NCI-H345 treated with DMSO at 0.1 percent for 48 hours (cell line): ENCODE measurements at regions not wholly inside any gene's neighbourhood (a gene's known extent, or its start where the extent isn't known, plus 50 kb on each side); places are given as distances from the start of the nearest gene placed in this dataset.

Source experiments
- DNase-seq: peaks from one replicate; lab custom pipeline; 2025; ENCODE audit not compliant: unreplicated experiment; lab: John Stamatoyannopoulos, UW

- DNase-seq, result no peak
Measured at GRCh38 chr2:217076657-217077232, 216.9 kb upstream of the TNP1 start.

- no peak for DNase-seq
Measured at GRCh38 chr2:217076058-217076435, 216.2 kb upstream of the TNP1 start.

GRCh38 chr2:217075268-217076057 is 215.6 kb upstream of the TNP1 start:
- DNase-seq, result no peak

DNA sequence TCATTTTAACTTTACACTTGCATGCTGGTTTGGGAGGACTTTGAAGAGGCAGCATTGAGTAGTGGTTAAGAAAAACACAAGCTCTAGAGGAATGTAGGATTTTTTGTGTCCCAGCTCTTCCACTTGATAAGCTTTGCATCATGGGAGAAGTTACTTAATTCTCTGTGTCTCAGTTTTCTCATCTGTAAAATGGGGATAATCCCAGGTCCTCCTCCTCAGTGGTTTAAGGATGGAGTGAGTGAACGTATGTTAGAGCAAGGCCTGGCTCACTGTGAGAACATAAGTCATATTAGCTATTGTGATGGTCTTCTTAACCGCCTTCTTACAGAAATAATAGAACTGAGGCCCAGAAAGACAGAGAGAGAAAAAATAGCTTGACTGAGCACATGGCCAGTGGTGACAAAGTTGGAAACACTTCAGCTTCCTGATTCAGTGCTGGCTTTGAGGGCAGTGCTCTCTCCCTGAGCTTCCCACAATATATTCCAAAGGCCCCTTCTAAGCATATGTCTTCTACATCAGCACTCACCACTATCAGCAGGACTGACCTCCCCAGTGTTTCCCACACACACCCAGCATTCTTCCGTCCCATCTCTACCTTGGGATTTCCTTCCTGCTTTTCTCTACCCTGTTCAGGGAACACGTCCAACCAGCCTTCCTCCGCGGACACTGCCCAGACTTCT is 214.9 kb upstream of the TNP1 start:
- DNase-seq, result no peak

DNA sequence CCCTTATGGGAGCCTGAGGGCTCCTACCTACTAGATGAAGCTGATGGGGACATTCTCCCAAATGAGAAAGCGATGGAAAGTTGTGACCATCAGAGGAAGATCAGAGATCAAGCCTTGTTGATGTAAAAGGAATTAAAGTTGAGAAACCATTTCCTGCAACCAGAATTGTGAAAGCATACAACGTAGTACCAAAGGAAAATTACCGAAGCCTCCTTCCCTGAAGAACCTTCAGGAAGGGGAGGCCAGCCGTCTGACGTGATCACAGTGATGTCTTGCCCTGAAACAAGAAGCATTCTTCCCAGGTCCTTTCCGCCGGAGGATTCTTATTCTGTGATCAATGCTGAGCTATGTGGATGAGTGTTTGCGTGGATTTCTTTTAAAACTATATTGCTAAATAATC is 211.6 kb upstream of the TNP1 start:
- no peak for DNase-seq

DNA sequence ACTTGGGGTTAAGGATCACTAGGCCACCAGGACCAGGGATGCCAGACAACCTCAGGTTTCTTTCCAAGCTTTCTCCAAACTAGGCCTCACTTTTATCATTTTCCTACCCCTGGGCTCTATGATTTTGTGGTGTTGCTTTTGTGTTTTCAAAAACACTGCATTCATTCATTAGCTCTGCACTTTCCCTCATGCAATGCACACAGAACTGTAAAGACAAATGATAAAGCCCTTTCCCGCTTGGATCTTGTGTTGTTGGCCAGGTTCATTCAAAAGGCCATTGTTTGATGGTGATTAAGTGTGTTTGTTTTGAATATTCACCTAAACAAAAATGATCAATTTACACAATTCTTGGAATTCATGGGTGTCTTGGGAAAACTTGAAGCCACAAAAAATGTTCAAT is 210.7 kb upstream of the TNP1 start:
- DNase-seq, result no peak

DNA sequence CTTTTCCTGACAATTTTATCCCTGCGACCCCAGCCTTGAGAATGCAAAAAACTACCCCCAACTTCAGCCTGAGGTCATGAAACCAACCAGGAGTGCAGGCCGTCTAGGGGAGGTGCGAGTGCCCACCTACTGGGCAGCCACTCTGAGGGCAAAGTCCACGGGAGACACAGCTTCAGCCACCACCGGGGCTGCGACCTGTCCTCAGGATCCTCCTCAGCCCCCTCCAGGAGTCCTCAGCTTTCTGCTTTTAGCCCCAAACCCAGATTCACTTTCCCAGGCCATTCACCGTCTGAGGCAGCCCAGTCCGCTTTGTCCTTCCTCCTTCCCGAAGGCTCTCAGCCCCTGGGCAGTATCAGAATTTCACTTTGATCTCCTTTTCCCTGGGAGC is 210.2 kb upstream of the TNP1 start:
- DNase-seq, result no peak

DNA sequence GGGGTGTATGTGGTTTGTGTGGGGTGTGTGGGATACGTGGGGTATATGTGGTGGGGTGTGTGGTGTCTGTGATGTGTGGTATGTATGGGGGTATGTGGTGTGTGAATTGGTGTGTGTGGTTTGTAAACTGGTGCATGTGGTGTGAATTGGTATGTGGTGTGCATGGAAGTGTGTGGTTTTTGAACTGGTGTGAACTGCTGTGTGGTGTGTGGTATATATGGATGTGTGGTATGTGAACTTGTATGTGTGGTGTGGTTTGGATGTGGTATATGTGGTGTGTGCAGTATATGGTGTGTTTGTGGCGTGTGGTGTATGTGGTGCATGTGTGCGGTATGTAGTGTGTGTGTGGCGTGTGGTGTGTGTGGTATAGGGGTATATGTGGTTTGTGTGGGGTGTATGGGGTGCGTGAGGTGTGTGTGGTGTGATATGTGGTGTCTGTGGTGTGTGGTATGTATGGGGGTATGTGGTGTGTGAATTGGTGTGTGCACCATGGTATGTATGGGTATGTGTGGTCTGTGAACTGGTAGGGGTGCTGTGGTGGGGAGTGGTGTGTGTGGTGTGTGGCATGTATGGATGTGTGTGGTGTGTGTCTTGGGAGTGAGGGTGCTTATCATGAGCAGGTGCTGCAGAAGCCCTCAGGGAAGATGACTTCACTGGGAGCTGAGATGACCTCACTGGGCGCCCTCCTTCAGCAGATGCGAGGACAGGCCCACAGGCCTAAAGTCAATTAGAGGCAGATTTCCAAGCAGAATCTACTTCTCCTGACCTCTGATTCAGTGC is 209.6 kb upstream of the TNP1 start:
- DNase-seq, result no peak

DNA sequence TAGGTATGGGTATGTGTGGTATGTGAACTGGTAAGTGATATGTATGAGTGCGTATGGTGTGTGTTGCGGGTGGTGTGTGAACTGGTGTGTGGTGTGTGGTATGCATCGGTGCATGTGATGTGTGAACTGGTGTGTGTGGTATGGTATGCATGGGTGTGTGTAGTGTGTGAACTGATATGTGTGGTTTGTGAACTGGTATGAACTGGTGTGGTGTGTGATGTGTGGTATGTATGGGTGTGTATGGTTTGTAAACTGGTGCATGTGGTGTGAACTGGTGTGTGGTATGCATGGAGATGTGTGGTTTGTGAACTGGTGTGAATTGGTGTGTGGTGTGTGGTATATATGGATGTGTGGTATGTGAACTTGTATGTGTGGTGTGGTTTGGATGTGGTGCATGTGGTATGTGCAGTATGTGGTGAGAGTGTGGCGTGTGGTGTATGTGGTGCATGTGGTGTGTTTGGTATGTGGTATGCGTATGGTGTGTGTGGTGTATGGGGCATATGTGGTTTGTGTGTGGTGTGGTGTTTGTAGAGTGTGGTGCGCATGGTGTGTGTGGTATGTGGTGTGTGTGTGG is 208.9 kb upstream of the TNP1 start:
- DNase-seq, result no peak

DNA sequence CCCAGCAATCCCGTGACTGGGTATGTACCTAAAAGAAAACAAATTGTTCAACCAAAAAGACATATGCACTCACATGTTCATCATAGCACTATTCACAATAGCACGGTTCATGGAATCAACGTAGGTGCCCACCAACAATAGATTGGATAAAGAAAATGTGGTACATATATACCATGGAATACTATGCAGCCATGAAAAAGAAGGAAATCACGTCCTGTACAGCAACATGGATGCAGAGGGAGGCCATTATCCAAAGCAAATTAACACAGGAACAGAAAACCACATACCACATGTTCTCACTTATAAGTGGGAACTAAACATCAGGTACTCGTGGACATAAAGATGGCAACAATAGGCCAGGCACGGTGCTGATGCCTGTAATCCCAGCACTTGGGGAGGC is 207.9 kb upstream of the TNP1 start:
- no peak for DNase-seq

GRCh38 chr2:217066510-217067270 is 206.8 kb upstream of the TNP1 start:
- DNase-seq, result no peak

- no peak for DNase-seq
Measured at GRCh38 chr2:217065695-217066405, 206.0 kb upstream of the TNP1 start.

DNA sequence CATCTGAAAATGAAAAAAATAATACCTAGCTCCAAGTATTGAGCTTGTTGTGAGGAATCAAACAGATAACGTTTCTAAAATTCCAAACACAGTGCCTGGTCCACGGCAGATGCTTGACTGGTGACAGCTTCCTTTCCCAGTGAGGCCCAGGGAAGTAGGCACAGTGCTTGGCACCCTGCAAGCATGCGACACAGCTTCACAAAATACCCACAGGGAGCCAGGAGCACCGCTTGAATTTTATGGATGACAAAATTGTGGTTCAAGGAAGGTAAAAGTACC is 205.1 kb upstream of the TNP1 start:
- no peak for DNase-seq

DNA sequence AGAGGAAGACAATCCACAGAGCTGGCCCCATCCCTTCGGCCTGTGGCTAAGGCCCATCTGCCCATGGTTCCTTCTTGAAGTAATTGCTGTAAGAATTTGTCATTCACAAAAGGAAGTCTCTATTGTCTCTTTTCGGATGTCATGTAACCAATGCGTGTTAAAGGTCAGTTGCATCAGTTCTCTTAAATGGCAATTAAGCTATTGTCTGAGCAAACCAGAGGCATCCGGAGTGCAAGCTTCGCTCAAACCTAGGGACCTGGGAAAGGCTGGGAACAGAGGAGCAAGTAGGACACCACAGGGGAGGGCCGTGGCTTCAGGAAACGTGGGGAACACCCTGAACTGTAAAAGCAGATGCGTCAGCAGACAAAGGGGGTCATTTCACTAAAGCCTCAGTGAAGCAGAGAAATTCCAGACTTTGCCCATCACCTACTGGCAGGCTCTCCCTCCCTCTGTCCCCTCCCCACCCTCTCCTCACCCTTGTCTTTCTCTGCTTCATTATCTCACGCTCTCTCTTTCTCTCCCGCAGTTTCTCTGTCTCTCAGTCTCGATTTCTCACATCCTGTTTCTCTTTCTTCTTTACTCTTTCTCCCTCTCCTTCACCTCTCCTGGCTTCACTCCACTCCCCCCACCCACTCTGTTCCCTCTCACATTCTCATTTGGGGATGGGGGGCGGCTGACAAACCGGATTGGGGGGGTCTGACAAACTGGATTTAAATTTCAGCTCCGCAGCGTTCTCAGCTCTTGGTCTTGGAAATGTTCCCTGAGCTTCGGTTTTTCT is 204.6 kb upstream of the TNP1 start:
- no peak for DNase-seq

DNA sequence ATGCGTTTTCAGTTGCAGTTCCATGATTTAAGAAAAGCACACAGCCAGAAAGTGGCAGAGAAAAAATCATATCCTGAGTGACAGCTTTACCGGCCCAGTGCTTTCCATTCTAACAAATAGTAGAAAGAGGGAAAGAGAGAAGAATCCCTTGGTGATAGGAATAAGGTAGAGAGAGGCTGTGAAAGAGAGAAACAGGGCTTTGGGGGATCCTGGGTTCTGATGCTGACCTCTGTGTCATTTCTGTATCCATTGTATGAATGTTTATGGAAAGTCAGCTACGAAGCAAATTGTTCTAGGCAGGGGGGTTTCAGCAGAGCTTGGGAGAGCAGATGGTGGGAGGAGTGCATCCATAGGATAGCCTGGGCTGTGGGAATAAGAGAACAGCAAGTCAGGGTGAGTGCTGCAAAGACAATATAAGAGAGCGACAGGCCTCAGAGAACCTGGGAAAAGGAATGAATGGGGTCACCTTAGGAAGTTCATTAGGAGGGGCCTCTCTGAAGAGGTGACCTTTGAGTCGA is 203.4 kb upstream of the TNP1 start:
- no peak for DNase-seq

- DNase-seq, result no peak
Measured at GRCh38 chr2:217062768-217063167, 202.9 kb upstream of the TNP1 start.

GRCh38 chr2:217061916-217062505 is 202.1 kb upstream of the TNP1 start:
- DNase-seq, result no peak

DNA sequence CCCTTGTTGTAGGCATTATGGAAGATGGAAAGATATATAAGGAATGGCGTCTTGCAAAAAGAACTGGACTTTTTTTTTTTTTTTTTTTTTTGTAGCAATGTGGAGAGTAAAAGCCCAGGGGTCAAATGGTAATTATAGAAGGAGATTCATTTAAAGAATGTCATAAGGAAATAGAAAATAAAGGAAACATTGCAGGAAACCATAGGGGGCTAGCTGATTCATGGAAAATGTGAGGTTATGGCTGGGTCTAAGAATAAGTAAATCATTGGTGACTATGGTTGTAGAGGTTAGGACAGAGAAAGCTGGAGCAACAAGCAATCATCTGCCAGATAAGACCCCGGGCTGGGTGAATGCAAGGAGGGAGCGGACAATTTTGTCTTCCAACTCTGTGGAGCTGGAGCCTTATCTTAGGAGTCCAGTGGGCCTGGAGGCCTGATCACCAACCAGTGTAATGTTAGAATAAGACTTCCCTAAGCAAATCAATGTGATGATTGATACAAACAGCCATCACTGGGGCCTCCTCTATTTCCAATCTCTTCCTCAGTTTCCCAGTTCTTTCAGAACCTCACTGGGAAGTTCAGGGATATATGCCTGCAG is 201.2 kb upstream of the TNP1 start:
- no peak for DNase-seq
